ENCODE measurements at regions not wholly inside any gene's neighbourhood (a gene's known extent, or its start where the extent isn't known, plus 50 kb on each side); places are given as distances from the start of the nearest gene placed in this dataset.

- H3K9me3 ChIP-seq, result no peaks in the 10 kb centered on the region
- no peak for ATAC-seq
- DNase-seq, result no peak
- TF ChIP-seq, protein P1, sequence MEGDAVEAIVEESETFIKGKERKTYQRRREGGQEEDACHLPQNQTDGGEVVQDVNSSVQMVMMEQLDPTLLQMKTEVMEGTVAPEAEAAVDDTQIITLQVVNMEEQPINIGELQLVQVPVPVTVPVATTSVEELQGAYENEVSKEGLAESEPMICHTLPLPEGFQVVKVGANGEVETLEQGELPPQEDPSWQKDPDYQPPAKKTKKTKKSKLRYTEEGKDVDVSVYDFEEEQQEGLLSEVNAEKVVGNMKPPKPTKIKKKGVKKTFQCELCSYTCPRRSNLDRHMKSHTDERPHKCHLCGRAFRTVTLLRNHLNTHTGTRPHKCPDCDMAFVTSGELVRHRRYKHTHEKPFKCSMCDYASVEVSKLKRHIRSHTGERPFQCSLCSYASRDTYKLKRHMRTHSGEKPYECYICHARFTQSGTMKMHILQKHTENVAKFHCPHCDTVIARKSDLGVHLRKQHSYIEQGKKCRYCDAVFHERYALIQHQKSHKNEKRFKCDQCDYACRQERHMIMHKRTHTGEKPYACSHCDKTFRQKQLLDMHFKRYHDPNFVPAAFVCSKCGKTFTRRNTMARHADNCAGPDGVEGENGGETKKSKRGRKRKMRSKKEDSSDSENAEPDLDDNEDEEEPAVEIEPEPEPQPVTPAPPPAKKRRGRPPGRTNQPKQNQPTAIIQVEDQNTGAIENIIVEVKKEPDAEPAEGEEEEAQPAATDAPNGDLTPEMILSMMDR (IDR thresholded peaks at IDR 0.05), result no peak
- H3K36me3 ChIP-seq, result no peaks in the 10 kb centered on the region
- no peak overlapping the region for H3K27ac ChIP-seq
- intact Hi-C loops (cut with DNase I), result no loop called here
- no peaks in the 10 kb centered on the region for H3K27me3 ChIP-seq
- H3K4me3 ChIP-seq, result no peak overlapping the region
- H3K4me1 ChIP-seq, result no peaks in the 10 kb centered on the region
Measured at GRCh38 chr5:145236127-145236526, 599.0 kb downstream of the PRELID2 start.

DNA sequence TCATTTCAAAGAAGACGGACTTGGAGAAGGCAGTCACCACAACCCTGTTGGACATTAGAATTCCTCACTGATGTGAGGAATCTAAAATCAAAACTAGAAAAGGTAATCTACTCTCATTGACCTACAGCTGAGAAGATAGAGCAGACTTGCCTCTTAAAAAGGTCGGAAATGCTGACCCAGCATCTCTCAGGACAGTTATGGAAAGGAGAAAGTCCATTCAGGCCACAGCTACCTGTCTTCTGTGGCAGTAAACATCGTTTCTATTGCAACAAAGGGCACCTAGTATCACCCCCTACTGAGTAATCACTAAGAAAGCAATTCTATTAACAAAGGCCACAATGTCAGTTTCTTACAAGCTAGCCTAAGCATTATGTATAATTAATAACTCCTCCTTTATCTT lies 601.7 kb downstream of the PRELID2 start:
- no peaks in the 10 kb centered on the region for H3K27me3 ChIP-seq
- no peaks in the 10 kb centered on the region for H3K36me3 ChIP-seq
- TF ChIP-seq, protein P1 (IDR thresholded peaks at IDR 0.05), result no peak
- H3K4me3 ChIP-seq, result no peak overlapping the region
- DNase-seq (no peak), ATAC-seq (no peak)
- no peaks in the 10 kb centered on the region for H3K4me1 ChIP-seq
- intact Hi-C loops (cut with DNase I), result no loop called here
- H3K27ac ChIP-seq, result no peak overlapping the region
- no peaks in the 10 kb centered on the region for H3K9me3 ChIP-seq

DNA sequence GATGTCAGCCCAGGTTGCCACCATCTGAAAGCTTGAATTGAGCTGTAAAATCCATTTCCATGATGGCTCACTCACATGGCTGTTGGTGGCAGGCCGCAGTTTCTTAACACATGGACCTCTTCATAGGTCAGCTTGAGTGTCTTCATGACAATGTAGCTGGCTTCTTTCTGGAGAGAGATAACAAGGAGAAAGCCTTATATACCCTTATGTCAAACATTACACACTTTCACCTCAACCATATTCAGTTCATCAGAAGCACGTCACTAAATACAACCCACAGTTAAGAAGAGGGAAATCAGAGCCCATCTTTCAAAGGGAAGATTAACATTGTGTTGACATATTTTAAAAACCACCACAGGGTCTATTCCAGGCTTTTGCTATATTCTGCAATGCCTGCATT lies 604.4 kb downstream of the PRELID2 start:
- H3K27me3 ChIP-seq, result no peaks in the 10 kb centered on the region
- TF ChIP-seq, protein P1 (IDR thresholded peaks at IDR 0.05), result no peak

GRCh38 chr5:145228564-145228963 lies 606.6 kb downstream of the PRELID2 start:
- intact Hi-C loops (cut with DNase I), result no loop called here
- no peak for DNase-seq

More for the DNA sequence above, 604.4 kb downstream of the PRELID2 start:
- Histone ChIP-seq H3K27ac (no peak overlapping the region), H3K4me3 (no peak overlapping the region), H3K4me1 (no peaks in the 10 kb centered on the region), H3K9me3 (peaks cover 0 to 1% of the 10 kb centered on the region in 2 donors), H3K36me3 (no peaks in the 10 kb centered on the region)
- intact Hi-C loops (cut with DNase I), result no loop called here
- ATAC-seq (no peak), DNase-seq (peak in 1 of 4 donors; percentile 33)

GRCh38 chr5:145227881-145228280 lies 607.3 kb downstream of the PRELID2 start:
- DNase-seq, result no peak
- intact Hi-C loops (cut with DNase I), result no loop called here
- Histone ChIP-seq H3K27ac (no peak overlapping the region), H3K4me3 (no peak overlapping the region), H3K27me3 (no peaks in the 10 kb centered on the region), H3K4me1 (no peaks in the 10 kb centered on the region), H3K9me3 (peaks cover 0 to 1% of the 10 kb centered on the region in 2 donors), H3K36me3 (no peaks in the 10 kb centered on the region)
- TF ChIP-seq, protein P1 (IDR thresholded peaks at IDR 0.05), result no peak
- no peak for ATAC-seq

More at GRCh38 chr5:145228564-145228963, 606.6 kb downstream of the PRELID2 start:
- Histone ChIP-seq H3K9me3 (peaks cover 0 to 1% of the 10 kb centered on the region in 2 donors), H3K4me3 (no peak overlapping the region), H3K27ac (no peak overlapping the region), H3K36me3 (no peaks in the 10 kb centered on the region), H3K27me3 (no peaks in the 10 kb centered on the region), H3K4me1 (no peaks in the 10 kb centered on the region)
- TF ChIP-seq, protein P1 (IDR thresholded peaks at IDR 0.05), result no peak
- no peak for ATAC-seq

Data from left lung (tissue), 4 donors.